ENCODE measurements at regions not wholly inside any gene's neighbourhood (a gene's known extent, or its start where the extent isn't known, plus 50 kb on each side); places are given as distances from the start of the nearest gene placed in this dataset.

- TF ChIP-seq CTCF (conservative IDR thresholded peaks at IDR 0.05; ENCODE audit: low read length) (no peak), EZH2phosphoT487 (IDR thresholded peaks at IDR 0.05; ENCODE audit: borderline replicate concordance) (no peak)
Observed at GRCh38 chr4:35820003-35820402, 424.3 kb downstream of the ARAP2 start.

Data from Loucy (cell line).